ENCODE measurements at regions not wholly inside any gene's neighbourhood (a gene's known extent, or its start where the extent isn't known, plus 50 kb on each side); places are given as distances from the start of the nearest gene placed in this dataset.

DNA sequence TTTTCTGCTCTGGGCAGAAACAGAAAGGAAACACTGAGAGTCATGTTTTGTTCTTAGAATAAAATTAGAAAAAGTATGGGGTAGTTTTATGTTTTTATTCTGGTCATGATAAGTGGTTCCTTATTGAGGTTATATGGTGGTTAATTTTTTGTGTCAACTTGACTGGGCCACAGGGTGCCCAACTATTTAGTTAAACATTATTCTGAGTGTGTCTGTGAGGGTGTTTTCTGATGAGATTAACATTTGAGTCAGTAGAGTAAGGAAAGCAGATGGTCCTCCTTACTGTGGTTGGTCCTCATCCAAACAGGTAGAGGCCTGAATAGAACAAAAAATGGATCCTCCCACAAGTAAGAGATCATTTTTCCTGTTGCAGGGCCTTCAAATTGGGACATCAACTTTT lies 98.9 kb downstream of the C3orf38 start:
- no peak for DNase-seq (ENCODE audit: low read depth)
- H3K4me3 ChIP-seq (ENCODE audit: low read depth, low read length): no peak overlapping the region
- TF ChIP-seq, protein P1, sequence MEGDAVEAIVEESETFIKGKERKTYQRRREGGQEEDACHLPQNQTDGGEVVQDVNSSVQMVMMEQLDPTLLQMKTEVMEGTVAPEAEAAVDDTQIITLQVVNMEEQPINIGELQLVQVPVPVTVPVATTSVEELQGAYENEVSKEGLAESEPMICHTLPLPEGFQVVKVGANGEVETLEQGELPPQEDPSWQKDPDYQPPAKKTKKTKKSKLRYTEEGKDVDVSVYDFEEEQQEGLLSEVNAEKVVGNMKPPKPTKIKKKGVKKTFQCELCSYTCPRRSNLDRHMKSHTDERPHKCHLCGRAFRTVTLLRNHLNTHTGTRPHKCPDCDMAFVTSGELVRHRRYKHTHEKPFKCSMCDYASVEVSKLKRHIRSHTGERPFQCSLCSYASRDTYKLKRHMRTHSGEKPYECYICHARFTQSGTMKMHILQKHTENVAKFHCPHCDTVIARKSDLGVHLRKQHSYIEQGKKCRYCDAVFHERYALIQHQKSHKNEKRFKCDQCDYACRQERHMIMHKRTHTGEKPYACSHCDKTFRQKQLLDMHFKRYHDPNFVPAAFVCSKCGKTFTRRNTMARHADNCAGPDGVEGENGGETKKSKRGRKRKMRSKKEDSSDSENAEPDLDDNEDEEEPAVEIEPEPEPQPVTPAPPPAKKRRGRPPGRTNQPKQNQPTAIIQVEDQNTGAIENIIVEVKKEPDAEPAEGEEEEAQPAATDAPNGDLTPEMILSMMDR (conservative IDR thresholded peaks at IDR 0.05; ENCODE audit: low read depth, low read length): no peak

DNA sequence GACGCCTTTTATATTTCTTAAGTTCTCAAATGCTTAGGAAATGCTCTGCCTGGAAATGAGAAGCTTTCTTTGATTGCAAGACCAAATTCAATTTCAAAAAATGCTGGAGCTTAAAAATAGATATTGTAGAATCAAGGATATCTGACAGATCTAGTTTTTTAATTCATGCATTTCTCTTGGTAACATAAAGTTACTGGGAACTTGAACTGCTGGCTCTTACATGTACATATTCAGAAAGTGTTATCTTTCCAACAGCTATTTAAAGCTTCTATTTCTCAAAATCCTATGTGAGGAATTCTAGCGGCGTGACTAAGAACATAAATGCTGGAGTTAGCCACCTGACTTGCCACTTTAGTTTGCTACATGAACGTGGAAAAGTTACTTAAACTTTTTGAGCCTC lies 109.3 kb downstream of the C3orf38 start:
- TF ChIP-seq, protein P1 (conservative IDR thresholded peaks at IDR 0.05; ENCODE audit: low read depth, low read length): no peak
- H3K4me3 ChIP-seq (ENCODE audit: low read depth, low read length): no peak overlapping the region
- no peak for DNase-seq (ENCODE audit: low read depth)

DNA sequence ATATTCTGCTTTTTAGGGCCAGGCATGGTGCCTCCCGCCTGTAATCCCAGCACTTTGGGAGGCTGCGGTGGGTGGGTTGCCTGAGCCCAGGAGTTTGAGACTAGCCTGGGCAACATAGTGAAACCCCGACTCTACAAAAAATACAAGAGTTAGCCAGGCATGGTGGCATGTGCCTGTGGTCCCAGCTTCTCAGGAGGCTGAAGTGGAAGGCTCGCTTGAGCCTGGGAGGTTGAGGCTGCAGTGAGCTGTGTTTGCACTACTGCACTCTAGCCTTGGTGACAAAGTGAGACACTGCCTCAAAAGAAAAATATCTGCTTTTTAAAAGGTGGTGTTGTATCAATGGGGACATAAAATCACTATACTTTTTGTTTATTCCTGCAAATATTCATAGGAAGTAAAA lies 112.8 kb downstream of the C3orf38 start:
- TF ChIP-seq, protein P1 (conservative IDR thresholded peaks at IDR 0.05; ENCODE audit: low read depth, low read length): no peak
- DNase-seq (ENCODE audit: low read depth): no peak
- no peak overlapping the region for H3K4me3 ChIP-seq (ENCODE audit: low read depth, low read length)

DNA sequence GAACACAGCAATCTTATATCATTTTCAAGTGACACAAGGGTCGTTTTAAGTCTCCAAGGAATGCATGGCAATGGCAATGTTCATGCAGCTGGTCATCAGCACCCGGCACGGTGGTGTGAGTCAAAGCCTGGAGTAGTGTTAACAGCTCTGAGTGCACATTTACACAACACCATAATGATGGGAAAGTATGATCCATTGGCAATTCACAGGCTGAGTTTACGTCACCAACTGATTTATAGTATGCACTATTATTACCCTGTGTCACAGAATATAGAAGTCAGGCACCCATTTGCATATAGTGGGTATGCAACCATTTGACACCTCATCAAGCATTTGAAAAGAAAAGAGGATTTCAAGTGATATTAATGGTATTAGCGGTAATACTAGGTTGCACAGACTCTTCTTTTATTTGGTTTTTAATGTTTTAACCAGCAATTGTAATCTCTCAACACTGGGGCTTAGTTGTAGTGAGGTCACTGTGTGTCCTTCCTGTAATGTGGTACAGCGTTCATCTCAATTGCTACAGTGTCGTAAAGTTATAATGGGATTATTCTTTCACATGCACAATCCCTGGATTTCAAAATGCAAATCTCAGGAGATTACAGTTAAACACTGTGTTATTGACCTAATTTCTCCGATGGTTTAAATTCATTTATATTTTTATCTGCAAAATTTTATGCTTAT lies 113.8 kb downstream of the C3orf38 start:
- no peak overlapping the region for H3K4me3 ChIP-seq (ENCODE audit: low read depth, low read length)
- TF ChIP-seq, protein P1 (conservative IDR thresholded peaks at IDR 0.05; ENCODE audit: low read depth, low read length): no peak
- no peak for DNase-seq (ENCODE audit: low read depth)

DNA sequence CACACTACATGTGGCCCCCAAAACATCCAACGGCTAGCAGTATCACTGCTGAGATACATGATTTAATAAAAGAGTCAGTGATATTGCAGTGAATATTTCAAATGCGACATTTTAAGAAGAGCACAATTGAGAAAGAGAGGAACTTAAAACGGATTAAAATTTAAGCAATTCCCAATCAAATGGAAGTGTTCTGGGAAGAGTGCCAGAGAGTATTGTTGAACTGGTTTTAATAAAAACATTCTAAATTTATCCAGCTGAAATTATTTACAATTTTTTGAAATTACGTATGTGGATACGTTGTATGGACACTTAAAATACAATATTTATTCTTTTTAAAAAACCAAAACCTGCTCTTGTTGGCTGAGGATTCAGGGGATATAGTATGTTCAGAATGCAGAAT lies 117.7 kb downstream of the C3orf38 start:
- TF ChIP-seq, protein P1 (conservative IDR thresholded peaks at IDR 0.05; ENCODE audit: low read depth, low read length): no peak
- H3K4me3 ChIP-seq (ENCODE audit: low read depth, low read length): no peak overlapping the region
- DNase-seq (ENCODE audit: low read depth): no peak

DNA sequence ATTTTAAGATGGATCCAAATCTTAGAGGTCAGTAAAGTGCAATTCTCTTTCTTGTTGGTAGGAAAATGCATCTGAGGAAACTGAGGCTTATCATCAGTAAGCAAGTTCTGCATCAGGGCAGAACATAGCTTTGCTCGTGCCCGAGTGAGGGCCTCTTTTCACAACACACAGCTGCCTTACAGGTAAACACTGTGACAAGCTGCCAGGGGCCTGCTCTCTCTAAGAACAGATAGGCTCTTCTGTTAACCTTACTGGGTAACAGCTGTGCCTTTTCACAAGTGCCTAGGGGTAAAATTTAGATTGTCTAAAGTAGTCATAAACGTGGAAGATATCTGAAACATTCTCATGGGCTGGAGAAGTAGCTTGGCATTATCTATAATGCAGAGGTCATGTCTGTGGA lies 118.1 kb downstream of the C3orf38 start:
- TF ChIP-seq, protein P1 (conservative IDR thresholded peaks at IDR 0.05; ENCODE audit: low read depth, low read length): no peak
- no peak overlapping the region for H3K4me3 ChIP-seq (ENCODE audit: low read depth, low read length)
- DNase-seq (ENCODE audit: low read depth): no peak

DNA sequence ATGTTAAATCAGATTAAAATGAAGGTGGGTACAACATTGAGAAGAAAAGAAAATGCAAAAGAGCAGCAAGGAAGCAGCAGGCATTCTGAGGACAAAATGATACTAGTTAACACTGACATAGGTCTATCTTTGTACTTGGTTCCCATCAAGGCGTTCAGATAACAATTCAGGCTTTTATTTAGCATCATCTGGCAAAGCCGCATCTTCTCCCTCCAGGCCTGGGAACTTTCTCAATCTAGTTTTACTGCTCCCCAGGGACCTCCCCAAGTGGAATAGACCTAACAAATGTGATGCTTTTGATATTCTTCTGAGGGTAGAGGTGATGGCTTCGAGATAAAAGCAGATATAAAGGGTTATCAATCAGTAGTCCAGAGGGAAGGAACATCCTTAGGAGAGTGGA lies 130.6 kb downstream of the C3orf38 start:
- TF ChIP-seq, protein P1 (conservative IDR thresholded peaks at IDR 0.05; ENCODE audit: low read depth, low read length): no peak
- no peak for DNase-seq (ENCODE audit: low read depth)
- no peak overlapping the region for H3K4me3 ChIP-seq (ENCODE audit: low read depth, low read length)

All from choroid plexus epithelial cell (primary cell).